Prostate gland (tissue), 2 donors: ENCODE measurements at regions not wholly inside any gene's neighbourhood (a gene's known extent, or its start where the extent isn't known, plus 50 kb on each side); places are given as distances from the start of the nearest gene placed in this dataset.

Source experiments
- DNase-seq: peaks from one replicate; pipeline ENCODE4 v3.0.0-alpha.2; 2019; ENCODE audit warnings: low spot score
- H3K27ac ChIP-seq, 2 donors: fragments of 200-600 bp; sonication (generic); 2 replicates each; pipeline ENCODE4 v1.5.1; 2017 to 2019
- H3K27me3 ChIP-seq: fragments of 200-600 bp; sonication (generic); replicated peaks from 2 replicates; pipeline ENCODE4 v1.5.1; 2019; ENCODE audit not compliant: insufficient read depth
- H3K36me3 ChIP-seq, 2 donors: fragments of 200-600 bp; sonication (generic); 1 replicate in 1 of 2; 2 replicates in 1 of 2; pipeline versions ENCODE4 v1.5.1 to v1.8.1; 2017 to 2019
- H3K4me1 ChIP-seq: fragments of 200-600 bp; sonication (generic); replicated peaks from 2 replicates; pipeline ENCODE4 v1.5.1; 2019
- H3K4me3 ChIP-seq, 2 donors: fragments of 200-600 bp; sonication (generic); 2 replicates each; pipeline ENCODE4 v1.5.1; 2017 to 2019
- H3K9me3 ChIP-seq: fragments of 200-600 bp; sonication (generic); 2 replicates; pipeline ENCODE4 v1.5.1; 2017
- POLR2A ChIP-seq: fragments of 450-650 bp; IDR thresholded peaks from one replicate; pipeline ENCODE4 v1.6.1; 2016; ENCODE audit warnings: antibody characterized with exemption, mild to moderate bottlenecking
- POLR2AphosphoS5 ChIP-seq: sonication (generic); formaldehyde crosslinking; IDR thresholded peaks from one replicate; pipeline ENCODE4 v1.6.1; 2017; ENCODE audit warnings: antibody characterized with exemption
- WGBS: methylation state at CpG from one replicate; pipeline ENCODE4 v1.1.5; 2018; 5-methylcytosine and 5-hydroxymethylcytosine counted together
- intact Hi-C: fragments of 100-400 bp; cut with DNase I; formaldehyde crosslinking; loops from one replicate; pipeline ENCODE4 v1.14.2; 2022
- TF ChIP-seq, protein P1 (sequence below), 4 experiments: fragments of 200-600 bp in 2 of 4; fragments of 450-650 bp in 2 of 4; sonication (generic) in 2 of 4; IDR thresholded peaks; 1 replicate in 3 of 4; 2 replicates in 1 of 4; pipeline ENCODE4 v1.5.1; 2016 to 2019; ENCODE audit warnings: antibody characterized with exemption in 4 of 4, mild to moderate bottlenecking in 2 of 4, moderate library complexity in 2 of 4

DNA sequence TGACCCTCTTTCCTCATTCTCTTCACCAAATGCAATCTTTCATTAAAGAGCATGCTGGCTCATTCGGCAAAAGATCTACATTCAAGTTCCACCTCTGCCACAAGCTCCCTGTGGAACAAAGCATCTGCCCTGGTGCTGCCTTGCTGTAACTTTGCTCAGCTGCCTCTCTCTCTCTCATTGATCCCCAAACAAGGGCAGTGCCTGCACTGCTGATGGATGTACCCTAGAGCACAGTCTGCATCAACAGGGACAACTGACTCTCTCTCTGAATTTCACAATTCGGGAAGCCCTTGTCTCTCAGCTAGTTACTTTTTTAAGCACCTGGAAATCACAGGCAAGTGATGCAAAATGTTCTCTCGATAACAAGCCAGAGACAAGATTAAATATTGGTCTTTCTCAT lies 174.0 kb upstream of the DIO2 start:
- no peaks in the 10 kb centered on the region for H3K27me3 ChIP-seq

DNA sequence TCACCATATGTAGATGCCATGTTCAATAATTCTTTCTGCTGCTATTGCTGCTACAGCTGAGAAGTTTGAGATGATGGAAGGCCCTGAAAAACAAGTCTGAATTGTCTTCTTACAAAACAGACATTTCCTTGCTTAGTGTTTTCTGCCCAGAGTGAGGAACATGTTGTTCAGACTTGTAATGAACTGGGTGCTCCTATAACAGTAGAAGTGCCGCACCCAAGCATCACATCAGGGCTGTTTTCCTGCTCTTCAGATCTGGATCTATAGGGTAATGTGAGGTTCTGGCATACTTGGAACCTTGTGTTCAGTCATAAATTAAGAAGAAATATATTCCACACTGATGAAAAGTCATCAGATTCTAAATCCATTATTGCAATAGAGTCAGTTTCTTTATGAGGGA lies 171.9 kb upstream of the DIO2 start:
- H3K4me3 ChIP-seq, result no peak overlapping the region
- WGBS, result 80% methylated on average over 1 of the region's 1 CpG
- intact Hi-C loops, result no loop called here
- H3K27ac ChIP-seq, result no peak overlapping the region
- no peaks in the 10 kb centered on the region for H3K9me3 ChIP-seq
- H3K27me3 ChIP-seq, result no peaks in the 10 kb centered on the region
- TF ChIP-seq POLR2A (no peak), POLR2AphosphoS5 (no peak)
- TF ChIP-seq, protein P1, sequence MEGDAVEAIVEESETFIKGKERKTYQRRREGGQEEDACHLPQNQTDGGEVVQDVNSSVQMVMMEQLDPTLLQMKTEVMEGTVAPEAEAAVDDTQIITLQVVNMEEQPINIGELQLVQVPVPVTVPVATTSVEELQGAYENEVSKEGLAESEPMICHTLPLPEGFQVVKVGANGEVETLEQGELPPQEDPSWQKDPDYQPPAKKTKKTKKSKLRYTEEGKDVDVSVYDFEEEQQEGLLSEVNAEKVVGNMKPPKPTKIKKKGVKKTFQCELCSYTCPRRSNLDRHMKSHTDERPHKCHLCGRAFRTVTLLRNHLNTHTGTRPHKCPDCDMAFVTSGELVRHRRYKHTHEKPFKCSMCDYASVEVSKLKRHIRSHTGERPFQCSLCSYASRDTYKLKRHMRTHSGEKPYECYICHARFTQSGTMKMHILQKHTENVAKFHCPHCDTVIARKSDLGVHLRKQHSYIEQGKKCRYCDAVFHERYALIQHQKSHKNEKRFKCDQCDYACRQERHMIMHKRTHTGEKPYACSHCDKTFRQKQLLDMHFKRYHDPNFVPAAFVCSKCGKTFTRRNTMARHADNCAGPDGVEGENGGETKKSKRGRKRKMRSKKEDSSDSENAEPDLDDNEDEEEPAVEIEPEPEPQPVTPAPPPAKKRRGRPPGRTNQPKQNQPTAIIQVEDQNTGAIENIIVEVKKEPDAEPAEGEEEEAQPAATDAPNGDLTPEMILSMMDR (IDR thresholded peaks at IDR 0.05), result no peak
- no peaks in the 10 kb centered on the region for H3K4me1 ChIP-seq
- DNase-seq, result no peak
- H3K36me3 ChIP-seq, result no peaks in the 10 kb centered on the region

More for the DNA sequence above, 174.0 kb upstream of the DIO2 start:
- Histone ChIP-seq H3K4me1 (no peaks in the 10 kb centered on the region), H3K27ac (no peak overlapping the region), H3K9me3 (no peaks in the 10 kb centered on the region), H3K36me3 (no peaks in the 10 kb centered on the region), H3K4me3 (no peak overlapping the region)
- no peak for DNase-seq
- TF ChIP-seq POLR2AphosphoS5 (no peak), POLR2A (no peak)
- TF ChIP-seq, protein P1 (IDR thresholded peaks at IDR 0.05), result no peak
- 44% methylated on average over 3 of the region's 3 CpGs for WGBS
- intact Hi-C loops, result no loop called here

DNA sequence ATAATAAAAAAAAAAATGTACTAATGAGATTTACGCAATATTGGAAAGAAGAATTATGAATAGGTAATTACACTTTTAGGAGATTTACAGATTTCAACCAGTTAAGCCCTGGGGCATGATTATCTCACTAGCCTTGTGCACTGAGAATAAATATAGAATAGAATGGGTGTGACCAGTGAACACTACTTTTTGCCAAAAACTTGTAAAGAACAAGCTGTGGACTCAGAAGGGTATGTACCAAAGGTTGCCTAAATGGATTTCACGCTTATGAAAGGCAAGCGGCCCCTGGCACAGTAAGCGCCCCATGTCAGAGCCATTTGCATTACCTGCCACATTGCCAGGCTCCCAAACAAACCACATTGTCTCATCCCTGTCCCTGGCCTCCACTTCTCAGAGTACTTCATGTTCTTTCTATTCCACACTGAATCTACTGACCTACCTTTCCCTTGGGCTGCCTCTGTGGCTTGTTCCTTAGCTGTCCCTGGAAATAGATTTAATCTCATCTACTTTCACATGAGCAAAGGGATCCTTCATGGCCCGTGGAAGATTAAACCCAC lies 170.6 kb upstream of the DIO2 start:
- H3K36me3 ChIP-seq, result no peaks in the 10 kb centered on the region
- no peaks in the 10 kb centered on the region for H3K9me3 ChIP-seq
- H3K27ac ChIP-seq, result no peak overlapping the region
- DNase-seq, result no peak
- no peaks in the 10 kb centered on the region for H3K27me3 ChIP-seq
- TF ChIP-seq POLR2AphosphoS5, result no peak
- TF ChIP-seq, protein P1 (IDR thresholded peaks at IDR 0.05), result no peak
- no peak for TF ChIP-seq POLR2A
- H3K4me1 ChIP-seq, result no peaks in the 10 kb centered on the region
- no peak overlapping the region for H3K4me3 ChIP-seq
- intact Hi-C loops, result no loop called here
- WGBS, result 91% methylated on average over 5 of the region's 5 CpGs

DNA sequence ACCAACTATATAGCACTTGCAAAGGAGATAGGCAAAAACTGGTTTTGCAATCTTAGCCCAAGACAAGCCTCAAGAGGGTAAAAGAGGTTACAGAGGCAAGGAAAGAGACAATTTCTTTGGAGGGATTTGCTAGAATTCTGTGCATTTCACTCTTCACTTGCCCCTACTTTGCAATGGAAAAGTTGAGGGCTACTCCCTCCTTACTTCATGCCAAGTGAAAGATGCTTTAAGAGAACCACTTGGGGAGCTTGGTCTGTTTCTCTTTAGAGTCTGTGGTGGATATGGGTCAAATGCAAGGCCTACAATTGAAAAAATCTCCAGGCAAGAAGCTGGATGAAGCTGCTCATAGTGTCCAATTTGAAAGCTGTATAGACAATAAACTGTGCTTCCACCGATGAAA lies 167.7 kb upstream of the DIO2 start:
- intact Hi-C loops, result no loop called here
- H3K27ac ChIP-seq, result no peak overlapping the region
- no peaks in the 10 kb centered on the region for H3K27me3 ChIP-seq
- no peaks in the 10 kb centered on the region for H3K4me1 ChIP-seq
- H3K36me3 ChIP-seq, result no peaks in the 10 kb centered on the region
- no peak for DNase-seq
- no peaks in the 10 kb centered on the region for H3K9me3 ChIP-seq
- no peak for TF ChIP-seq POLR2A
- TF ChIP-seq, protein P1 (IDR thresholded peaks at IDR 0.05), result no peak
- TF ChIP-seq POLR2AphosphoS5, result no peak
- no peak overlapping the region for H3K4me3 ChIP-seq
- WGBS, result 94% methylated on average over 1 of the region's 1 CpG

DNA sequence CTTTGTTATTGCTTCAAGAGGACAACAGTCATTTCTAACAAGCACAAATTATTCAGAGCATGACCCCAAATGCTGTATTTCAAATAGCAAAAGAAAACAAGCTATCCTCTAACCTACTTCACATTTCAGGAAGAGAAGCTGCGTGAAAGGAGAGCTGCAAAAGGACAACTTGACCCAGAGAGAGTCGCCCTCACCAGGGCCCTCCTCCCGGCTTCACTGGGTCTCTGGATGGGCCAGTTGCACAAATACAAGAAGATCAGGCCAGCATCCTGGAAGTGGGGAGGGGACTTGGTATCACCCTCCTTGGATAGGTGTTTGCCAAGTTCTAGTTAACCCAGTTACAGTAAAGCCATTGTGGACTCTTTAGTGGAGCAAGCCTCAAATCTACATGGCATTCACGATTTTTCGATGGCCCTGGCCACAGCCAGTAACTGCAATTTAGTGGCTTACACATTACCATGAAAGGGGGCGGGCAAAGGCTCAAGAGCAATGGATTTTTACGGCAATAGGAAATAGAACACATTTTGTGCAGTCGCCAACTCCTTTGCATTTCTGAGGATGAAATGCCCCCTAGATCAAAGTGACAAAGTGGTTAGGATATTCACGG lies 166.9 kb upstream of the DIO2 start:
- Histone ChIP-seq H3K36me3 (no peaks in the 10 kb centered on the region), H3K4me1 (no peaks in the 10 kb centered on the region), H3K27ac (no peak overlapping the region), H3K9me3 (no peaks in the 10 kb centered on the region), H3K4me3 (no peak overlapping the region), H3K27me3 (no peaks in the 10 kb centered on the region)
- intact Hi-C loops, result no loop called here
- TF ChIP-seq, protein P1 (IDR thresholded peaks at IDR 0.05), result no peak
- TF ChIP-seq POLR2AphosphoS5 (no peak), POLR2A (no peak)
- DNase-seq, result no peak
- 70% methylated on average over 9 of the region's 9 CpGs for WGBS
